ENCODE measurements at regions not wholly inside any gene's neighbourhood (a gene's known extent, or its start where the extent isn't known, plus 50 kb on each side); places are given as distances from the start of the nearest gene placed in this dataset.

GRCh38 chr1:229203030-229203751 is 67.7 kb upstream of the RAB4A start:
- H3K27me3 ChIP-seq (ENCODE audit: control insufficient read depth in 4 of 4, insufficient read depth in 4 of 4, low read length in 3 of 4): no peaks in the 10 kb centered on the region
- H3K9me3 ChIP-seq (ENCODE audit: control insufficient read depth in 4 of 4, low read length in 3 of 4): no peaks in the 10 kb centered on the region
- no peak overlapping the region for H3K27ac ChIP-seq (ENCODE audit: low read depth in 1 of 2, low read length in 2 of 2)
- no peak overlapping the region for H3K4me3 ChIP-seq (ENCODE audit: low read depth in 1 of 3, low read length in 3 of 3)
- H3K9ac ChIP-seq (ENCODE audit: low read depth in 1 of 2, low read length in 2 of 2): no peak overlapping the region
- TF ChIP-seq RXRA (IDR thresholded peaks at IDR 0.05) (no peak), YY1 (IDR thresholded peaks at IDR 0.05) (no peak), CTCF (IDR thresholded peaks at IDR 0.05; ENCODE audit: low read depth, low read length, missing input control) (no peak), MAX (IDR thresholded peaks at IDR 0.05) (no peak), HNF4A (conservative IDR thresholded peaks at IDR 0.05) (no peak), ATF3 (IDR thresholded peaks at IDR 0.05) (no peak), RAD21 (IDR thresholded peaks at IDR 0.05) (no peak), NR2F2 (IDR thresholded peaks at IDR 0.05) (no peak), REST (IDR thresholded peaks at IDR 0.05) (no peak), JUND (IDR thresholded peaks at IDR 0.05) (no peak), TAF1 (conservative IDR thresholded peaks at IDR 0.05) (no peak), EGR1 (IDR thresholded peaks at IDR 0.05; ENCODE audit: low read depth in 2 of 2) (no peak), FOXA2 (IDR thresholded peaks at IDR 0.05) (no peak), HNF4G (IDR thresholded peaks at IDR 0.05) (no peak)
- H3K4me1 ChIP-seq (ENCODE audit: control insufficient read depth in 4 of 4, insufficient read depth in 4 of 4, low read length in 3 of 4): no peaks in the 10 kb centered on the region
- DNase-seq (ENCODE audit: low spot score): no peak
- no peaks in the 10 kb centered on the region for H3K36me3 ChIP-seq (ENCODE audit: control insufficient read depth in 4 of 4, insufficient read depth in 3 of 4, low read depth in 1 of 4, low read length in 3 of 4)
- WGBS: 95% methylated on average over 5 of the region's 5 CpGs

- H3K36me3 ChIP-seq (ENCODE audit: control insufficient read depth in 4 of 4, insufficient read depth in 3 of 4, low read depth in 1 of 4, low read length in 3 of 4): no peaks in the 10 kb centered on the region
- no peak for DNase-seq (ENCODE audit: low spot score)
- WGBS: 92% methylated on average over 11 of the region's 11 CpGs
- TF ChIP-seq FOXA2 (IDR thresholded peaks at IDR 0.05): no peak
- no peak for TF ChIP-seq JUND (IDR thresholded peaks at IDR 0.05)
- no peak for TF ChIP-seq FOXA1 (IDR thresholded peaks at IDR 0.05)
- TF ChIP-seq GABPA (IDR thresholded peaks at IDR 0.05 in 1 of 2, conservative IDR thresholded peaks at IDR 0.05 in 1 of 2): no peak
- TF ChIP-seq HNF4G (IDR thresholded peaks at IDR 0.05): no peak
- no peak for TF ChIP-seq ATF3 (IDR thresholded peaks at IDR 0.05)
- no peak for TF ChIP-seq RXRA (IDR thresholded peaks at IDR 0.05)
- TF ChIP-seq YY1 (IDR thresholded peaks at IDR 0.05): no peak
- no peak for TF ChIP-seq EGR1 (IDR thresholded peaks at IDR 0.05; ENCODE audit: low read depth in 2 of 2)
- TF ChIP-seq HNF4A (conservative IDR thresholded peaks at IDR 0.05): no peak
- no peak for TF ChIP-seq TAF1 (conservative IDR thresholded peaks at IDR 0.05)
- TF ChIP-seq MAX (IDR thresholded peaks at IDR 0.05): no peak
- no peak for TF ChIP-seq ZBTB33 (IDR thresholded peaks at IDR 0.05)
- no peak for TF ChIP-seq RAD21 (IDR thresholded peaks at IDR 0.05)
- no peak for TF ChIP-seq SP1 (IDR thresholded peaks at IDR 0.05)
- no peak for TF ChIP-seq REST (IDR thresholded peaks at IDR 0.05)
These were observed 66.8 kb upstream of the RAB4A start for GRCh38 chr1:229203991-229204632.

More at GRCh38 chr1:229203991-229204632, 66.8 kb upstream of the RAB4A start:
- H3K27ac ChIP-seq (ENCODE audit: low read depth in 1 of 2, low read length in 2 of 2): no peak overlapping the region
- no peaks in the 10 kb centered on the region for H3K4me1 ChIP-seq (ENCODE audit: control insufficient read depth in 4 of 4, insufficient read depth in 4 of 4, low read length in 3 of 4)
- H3K4me3 ChIP-seq (ENCODE audit: low read depth in 1 of 3, low read length in 3 of 3): no peak overlapping the region
- H3K9me3 ChIP-seq (ENCODE audit: control insufficient read depth in 4 of 4, low read length in 3 of 4): no peaks in the 10 kb centered on the region
- H3K27me3 ChIP-seq (ENCODE audit: control insufficient read depth in 4 of 4, insufficient read depth in 4 of 4, low read length in 3 of 4): no peaks in the 10 kb centered on the region
- no peak overlapping the region for H3K9ac ChIP-seq (ENCODE audit: low read depth in 1 of 2, low read length in 2 of 2)

Data from liver (tissue), 8 donors.